ENCODE measurements at regions not wholly inside any gene's neighbourhood (a gene's known extent, or its start where the extent isn't known, plus 50 kb on each side); places are given as distances from the start of the nearest gene placed in this dataset.

GRCh38 chr3:94539937-94540336, 477.1 kb downstream of the NSUN3 start:
- TF ChIP-seq FOXP2 (optimal IDR thresholded peaks at IDR 0.05; ENCODE audit: control extremely low read depth, extremely low read length, insufficient read depth) (no peak), POLR2AphosphoS5 (IDR thresholded peaks at IDR 0.05; ENCODE audit: borderline replicate concordance, low read depth, low read length) (no peak), EZH2 (IDR thresholded peaks at IDR 0.05) (no peak)

All from SK-N-MC (cell line).